Ammon's horn (tissue), 1 donor: ENCODE measurements at regions not wholly inside any gene's neighbourhood (a gene's known extent, or its start where the extent isn't known, plus 50 kb on each side); places are given as distances from the start of the nearest gene placed in this dataset.
"Not testable (repeated sequence)": the region's sequence is repeated elsewhere in the genome, so short reads cannot be mapped to it uniquely, and the experiment has no call there.

Source experiments
- DNase-seq: peaks from one replicate; pipeline ENCODE4 v3.0.0-alpha.2; 2016; ENCODE audit warnings: low spot score

- no peak for DNase-seq
Measured at GRCh38 chr7:32762925-32763293, 128.7 kb downstream of the KBTBD2 start.

DNA sequence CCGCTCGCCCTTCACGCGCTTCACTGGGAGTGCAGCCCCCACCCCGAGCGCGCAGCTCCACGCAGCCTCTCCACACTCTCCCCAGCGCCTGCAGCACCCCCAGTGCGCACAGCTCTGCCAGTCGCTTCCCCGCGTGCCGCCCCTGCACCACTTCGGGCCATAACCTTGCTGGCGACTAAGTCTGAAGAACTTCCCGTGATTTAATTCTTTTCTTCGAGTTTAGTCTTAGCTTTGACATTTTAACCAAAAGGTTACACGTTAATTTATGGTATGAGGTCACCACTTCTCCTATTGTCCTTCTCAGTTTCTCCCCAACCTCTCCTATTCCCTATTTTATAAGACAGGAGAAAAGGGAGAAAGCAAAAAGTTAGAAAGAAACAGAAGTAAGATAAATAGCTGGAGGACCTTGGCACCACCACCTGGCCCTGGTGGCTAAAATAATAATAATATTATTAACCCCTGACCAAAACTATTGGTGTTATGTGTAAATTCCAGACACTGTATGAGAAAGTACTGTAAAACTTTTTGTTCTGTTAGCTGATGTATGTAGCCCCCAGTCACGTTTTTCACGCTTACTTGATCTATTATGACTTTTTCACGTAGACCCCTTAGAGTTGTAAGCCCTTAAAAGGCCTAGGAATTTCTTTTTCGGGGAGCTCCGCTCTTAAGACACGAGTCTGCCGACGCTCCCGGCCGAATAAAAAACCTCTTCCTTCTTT lies 129.2 kb downstream of the KBTBD2 start:
- DNase-seq, result not testable (repeated sequence)

GRCh38 chr7:32761451-32762205 lies 129.9 kb downstream of the KBTBD2 start:
- no peak for DNase-seq

DNA sequence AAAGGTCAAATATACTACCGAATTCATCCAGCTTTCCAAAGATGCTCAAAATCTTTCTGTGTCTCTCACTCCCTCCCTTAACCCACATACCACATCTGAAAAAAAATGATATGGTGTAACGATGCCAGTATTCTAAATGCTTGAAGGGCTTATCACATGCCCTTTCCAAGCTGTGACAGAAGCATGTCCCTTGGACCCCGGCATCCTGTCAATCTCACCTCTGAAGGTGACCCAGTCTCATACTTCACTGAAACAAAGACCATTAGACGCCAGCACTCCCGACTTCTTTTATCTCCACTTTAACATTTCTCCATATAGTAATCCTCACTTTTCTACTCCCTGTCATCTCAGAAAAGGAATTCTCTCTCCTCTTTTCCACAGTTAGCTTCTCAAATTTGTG lies 130.8 kb downstream of the KBTBD2 start:
- DNase-seq, result not testable (repeated sequence)

GRCh38 chr7:32759859-32760258 lies 131.7 kb downstream of the KBTBD2 start:
- DNase-seq, result not testable (repeated sequence)

DNA sequence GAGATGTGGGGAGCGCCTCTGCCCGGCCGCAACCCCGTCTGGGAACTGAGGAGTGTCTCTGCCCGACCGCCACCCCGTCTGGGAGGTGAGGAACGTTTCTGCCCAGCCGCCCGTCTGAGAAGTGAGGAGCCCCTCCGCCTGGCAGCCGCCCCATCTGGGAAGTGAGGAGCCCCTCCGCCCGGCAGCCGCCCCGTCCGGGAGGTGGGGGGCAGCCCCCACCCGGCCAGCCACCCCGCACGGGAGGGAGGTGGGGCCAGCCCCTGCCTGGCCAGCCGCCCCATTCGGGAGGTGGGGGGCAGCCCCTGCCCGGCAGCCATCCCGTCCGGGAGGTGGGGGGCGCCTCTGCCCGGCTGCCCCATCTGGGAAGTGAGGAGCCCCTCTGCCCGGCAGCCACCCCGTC lies 137.7 kb downstream of the KBTBD2 start:
- not testable (repeated sequence) for DNase-seq

GRCh38 chr7:32748337-32748736 lies 143.2 kb downstream of the KBTBD2 start:
- not testable (repeated sequence) for DNase-seq

DNA sequence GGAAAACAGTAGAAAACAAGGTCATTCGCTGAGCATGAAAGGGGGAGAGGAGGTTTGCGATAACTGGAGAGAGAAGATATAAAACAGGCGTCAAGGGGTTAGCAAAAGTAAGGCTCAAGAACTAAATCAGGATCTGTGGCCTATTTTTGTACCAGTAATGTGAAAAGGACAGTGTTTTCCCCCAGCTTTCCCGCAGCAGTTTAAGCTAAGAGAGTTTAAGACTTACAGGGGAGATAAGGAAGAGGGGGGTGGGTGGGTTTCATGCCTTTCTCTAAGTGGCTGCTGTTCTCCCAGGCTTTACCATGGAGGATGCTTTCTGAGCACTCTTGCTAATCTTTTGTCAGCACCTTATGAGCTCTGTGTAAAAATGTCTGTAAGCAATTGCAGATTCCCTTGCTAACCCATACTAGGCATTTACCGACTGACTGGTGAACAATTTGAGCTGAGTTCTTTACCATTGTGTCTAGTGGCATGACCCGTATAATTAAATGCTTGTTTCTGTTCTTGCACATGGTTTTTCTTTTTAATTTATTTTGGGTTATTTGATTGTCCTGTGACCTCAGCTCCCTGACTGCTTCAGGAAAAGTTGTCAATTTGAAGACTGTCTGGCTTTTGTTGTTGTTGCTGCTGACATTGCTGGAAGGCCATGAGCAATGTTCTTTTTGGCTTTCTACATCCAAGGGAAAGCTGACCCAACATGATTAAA lies 144.0 kb downstream of the KBTBD2 start:
- not testable (repeated sequence) for DNase-seq

- peak; percentile 13 for DNase-seq
Measured at GRCh38 chr7:32741853-32742476, 149.6 kb downstream of the KBTBD2 start.

DNA sequence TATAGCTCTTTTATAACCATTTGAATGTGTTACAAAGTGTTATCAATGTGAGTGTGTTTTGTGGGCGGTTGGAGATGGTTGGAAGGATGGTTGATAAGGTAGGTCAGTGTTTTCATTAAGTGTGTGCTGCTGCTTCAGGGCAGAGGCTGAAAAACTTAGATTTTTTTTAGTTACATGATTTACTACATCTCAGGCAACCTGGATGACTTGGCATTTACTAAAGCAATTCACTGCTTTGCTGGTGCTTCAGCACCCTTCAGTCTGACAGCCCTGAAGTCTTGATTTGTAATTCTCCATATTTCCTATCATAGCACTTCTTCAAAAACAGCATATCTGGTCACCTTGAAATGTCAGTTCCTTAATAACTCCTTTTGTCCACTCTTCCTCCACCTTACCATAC lies 151.8 kb downstream of the KBTBD2 start:
- DNase-seq, result not testable (repeated sequence)

- not testable (repeated sequence) for DNase-seq
Measured at GRCh38 chr7:32738390-32738789, 153.2 kb downstream of the KBTBD2 start.

DNA sequence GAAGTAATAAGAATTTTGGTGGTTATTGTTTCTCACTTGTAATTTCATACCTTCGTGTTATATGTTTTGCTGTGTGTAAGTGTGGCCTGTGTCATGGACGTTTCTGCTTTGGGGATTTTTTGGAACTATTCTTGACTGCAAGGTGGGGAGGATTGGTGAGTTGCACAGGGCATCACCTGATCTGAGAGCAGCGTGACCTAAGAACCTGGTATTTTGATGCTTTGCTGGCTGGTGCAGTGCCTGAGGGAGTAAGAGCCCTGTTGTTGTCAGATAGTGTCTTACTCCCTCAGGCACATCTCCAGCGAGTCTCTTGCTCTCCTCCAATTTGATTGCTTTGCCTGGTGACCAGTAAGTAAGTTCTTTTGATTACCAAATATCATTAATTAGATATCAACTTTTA lies 158.8 kb downstream of the KBTBD2 start:
- DNase-seq, result not testable (repeated sequence)

- not testable (repeated sequence) for DNase-seq
Measured at GRCh38 chr7:32729335-32729675, 162.3 kb downstream of the KBTBD2 start.

GRCh38 chr7:32728412-32729334 lies 162.9 kb downstream of the KBTBD2 start:
- DNase-seq, result peak; percentile 65

- DNase-seq, result peak; percentile 45
Measured at GRCh38 chr7:32727483-32728411, 163.8 kb downstream of the KBTBD2 start.

DNA sequence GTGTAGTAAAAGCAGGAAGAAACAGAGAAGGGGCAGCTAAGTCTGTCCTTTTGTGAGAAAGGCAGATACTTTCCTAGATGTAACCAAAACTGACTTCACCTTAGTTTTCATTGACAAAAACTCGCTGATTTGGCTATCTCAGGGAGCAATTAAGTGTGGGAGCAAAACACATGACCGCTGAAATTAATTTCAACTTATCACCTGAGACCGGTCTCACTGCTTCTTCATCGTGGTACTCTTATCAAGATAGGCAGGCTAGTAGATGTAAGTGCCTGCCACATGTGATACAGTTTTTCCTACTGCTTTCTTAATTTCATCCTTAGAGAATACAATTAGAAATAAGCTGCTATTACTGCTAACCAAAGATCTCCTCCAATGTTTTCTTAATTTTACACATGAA lies 168.7 kb downstream of the KBTBD2 start:
- DNase-seq, result not testable (repeated sequence)

- no peak for DNase-seq
Measured at GRCh38 chr7:32694182-32694581, 197.4 kb downstream of the KBTBD2 start.

- DNase-seq, result peak; percentile 58
Measured at GRCh38 chr7:32691965-32692815, 196.9 kb downstream of the AVL9 start.

- DNase-seq, result not testable (repeated sequence)
Measured at GRCh38 chr7:32688092-32688491, 192.8 kb downstream of the AVL9 start.
